ENCODE measurements at regions not wholly inside any gene's neighbourhood (a gene's known extent, or its start where the extent isn't known, plus 50 kb on each side); places are given as distances from the start of the nearest gene placed in this dataset.

GRCh38 chr10:71063401-71063800 is 149.0 kb upstream of the UNC5B start:
- TF ChIP-seq CTCF (conservative IDR thresholded peaks at IDR 0.05 in 1 of 2, IDR thresholded peaks at IDR 0.05 in 1 of 2; ENCODE audit: extremely low read depth in 1 of 2, insufficient read depth in 1 of 2, low read depth in 1 of 2, low read length in 2 of 2) (no peak), EZH2 (IDR thresholded peaks at IDR 0.05; ENCODE audit: borderline replicate concordance, low read length) (no peak)
